Heart left ventricle (tissue), 16 donors: ENCODE measurements at regions not wholly inside any gene's neighbourhood (a gene's known extent, or its start where the extent isn't known, plus 50 kb on each side); places are given as distances from the start of the nearest gene placed in this dataset.

Source experiments
- ATAC-seq, 4 donors: fragments of 200-7000 bp; cut with Tn5 transposase; one replicate each; pipeline ENCODE4 v1.9.1; 2020 to 2022; ENCODE audit warnings: moderate library complexity in 4 of 4, mild to moderate bottlenecking in 3 of 4, moderate number of reproducible peaks in 1 of 4
- DNase-seq, 5 donors: peaks; one replicate each; pipeline ENCODE4 v3.0.0-alpha.2; 2020
- H3K27ac ChIP-seq, 12 donors: fragments of 200-600 bp; sonication (generic) in 4 of 12; one replicate each; pipeline versions ENCODE4 v1.5.0 to v1.8.0; 2016 to 2022; ENCODE audit warnings: mild to moderate bottlenecking in 2 of 12
- H3K27me3 ChIP-seq, 9 donors: fragments of 200-600 bp; sonication (generic) in 2 of 9; one replicate each; pipeline versions ENCODE4 v1.5.1 to v1.8.0; 2016 to 2022; ENCODE audit warnings: mild to moderate bottlenecking in 3 of 9
- H3K36me3 ChIP-seq, 9 donors: fragments of 200-600 bp; sonication (generic) in 2 of 9; one replicate each; pipeline versions ENCODE4 v1.5.0 to v1.8.0; 2018 to 2022; ENCODE audit warnings: mild to moderate bottlenecking in 2 of 9
- H3K4me1 ChIP-seq, 12 donors: fragments of 200-600 bp; sonication (generic) in 4 of 12; one replicate each; pipeline versions ENCODE4 v1.5.0 to v1.8.0; 2016 to 2022; ENCODE audit warnings: mild to moderate bottlenecking in 3 of 12
- H3K4me3 ChIP-seq, 12 donors: fragments of 200-600 bp; sonication (generic) in 4 of 12; one replicate each; pipeline versions ENCODE4 v1.5.0 to v1.8.0; 2017 to 2022; ENCODE audit warnings: mild to moderate bottlenecking in 9 of 12, moderate library complexity in 4 of 12
- H3K9me3 ChIP-seq, 12 donors: fragments of 200-600 bp; sonication (generic) in 4 of 12; one replicate each; pipeline versions ENCODE4 v1.5.0 to v1.8.0; 2016 to 2022; ENCODE audit warnings: mild to moderate bottlenecking in 1 of 12
- POLR2A ChIP-seq, 2 donors: fragments of 450-650 bp; IDR thresholded peaks; one replicate each; pipeline ENCODE4 v1.6.1; 2017; ENCODE audit warnings: antibody characterized with exemption in 2 of 2, mild to moderate bottlenecking in 2 of 2, moderate library complexity in 2 of 2
- WGBS, 4 donors: extraction: QIAGEN DNeasy Blood & Tissue Kit in 2 of 4; methylation state at CpG; one replicate each; pipeline versions ENCODE4 v1.1.5 to v1.1.7; 2013 to 2018; 5-methylcytosine and 5-hydroxymethylcytosine counted together
- intact Hi-C, 10 donors: fragments of 100-400 bp; cut with DNase I; formaldehyde crosslinking; loops; one replicate each; pipeline versions ENCODE4 v1.11.1 to v1.14.2; 2022
- TF ChIP-seq, protein P1 (sequence below), 12 donors: fragments of 200-600 bp; sonication (generic) in 4 of 12; IDR thresholded peaks; one replicate each; pipeline versions ENCODE4 v1.5.0 to v1.8.0; 2018 to 2022; ENCODE audit warnings: antibody characterized with exemption in 12 of 12, mild to moderate bottlenecking in 5 of 12
- donor health status: ischemic (EF 13 %, LVEDD 7.1; RV severe dilation, severe dysfunction).
- donor health status: healthy with polysubstance abuse.
- donor health status: DM: no; HTN: yes; CAD: no.
- donor health status: DM: no; HTN: no; CAD: no.
- donor health status: ischemic (EF 25% LVEDD 6.9; RV normal size, moderate dysfunction).
- donor health status: ischemic (EF 25% LVEDD 5.7; RV mildly dilated, moderate dysfunction).
- donor health status: healthy.
- donor health status: DM: yes; HTN: yes; CAD: no.
- donor health status: ischemic (EF 35%, LVEDD 5.7; RV mildly dilated, moderate dysfunction).
- donor health status: nonischemic (EF 11% LVEDD 7.7; RV severe dilation, severe dysfunction).
- donor health status: DM: yes; HTN: yes; CAD: no.
- donor health status: PGD.
- donor health status: ischemic (EF 29% LVEDD 5.4; RV normal size, mild dysfunction).
- donor health status: nonischemic (EF 23%, LVEDD 6.1; RV moderate dilation, normal function).

DNA sequence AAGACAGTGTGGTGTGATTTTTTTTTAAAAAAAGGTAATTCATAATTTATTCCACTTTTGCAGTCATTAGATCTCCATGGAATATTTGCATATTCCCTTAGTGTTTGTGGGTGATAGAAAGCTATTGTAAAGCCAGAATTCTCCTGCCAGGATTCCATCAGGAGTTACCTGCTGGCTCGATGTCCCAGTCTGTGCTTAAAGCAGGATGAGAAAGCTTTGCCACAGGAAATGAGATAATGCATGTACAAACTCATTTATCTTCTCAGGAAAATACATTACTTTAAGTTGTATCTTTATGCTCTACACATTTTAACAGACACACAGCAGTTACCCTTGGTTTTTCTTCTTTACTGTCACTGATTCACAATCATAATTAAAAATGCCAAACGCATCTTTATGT is 553.0 kb downstream of the CD109 start:
- Histone ChIP-seq H3K36me3 (no peaks in the 10 kb centered on the region), H3K4me3 (no peak overlapping the region), H3K27me3 (no peaks in the 10 kb centered on the region), H3K9me3 (peaks cover 0 to 5% (median 0%) of the 10 kb centered on the region in 12 donors), H3K4me1 (peaks cover 0 to 6% (median 0%) of the 10 kb centered on the region in 12 donors), H3K27ac (no peak overlapping the region)
- TF ChIP-seq POLR2A (IDR thresholded peaks at IDR 0.05) = no peak
- TF ChIP-seq, protein P1, sequence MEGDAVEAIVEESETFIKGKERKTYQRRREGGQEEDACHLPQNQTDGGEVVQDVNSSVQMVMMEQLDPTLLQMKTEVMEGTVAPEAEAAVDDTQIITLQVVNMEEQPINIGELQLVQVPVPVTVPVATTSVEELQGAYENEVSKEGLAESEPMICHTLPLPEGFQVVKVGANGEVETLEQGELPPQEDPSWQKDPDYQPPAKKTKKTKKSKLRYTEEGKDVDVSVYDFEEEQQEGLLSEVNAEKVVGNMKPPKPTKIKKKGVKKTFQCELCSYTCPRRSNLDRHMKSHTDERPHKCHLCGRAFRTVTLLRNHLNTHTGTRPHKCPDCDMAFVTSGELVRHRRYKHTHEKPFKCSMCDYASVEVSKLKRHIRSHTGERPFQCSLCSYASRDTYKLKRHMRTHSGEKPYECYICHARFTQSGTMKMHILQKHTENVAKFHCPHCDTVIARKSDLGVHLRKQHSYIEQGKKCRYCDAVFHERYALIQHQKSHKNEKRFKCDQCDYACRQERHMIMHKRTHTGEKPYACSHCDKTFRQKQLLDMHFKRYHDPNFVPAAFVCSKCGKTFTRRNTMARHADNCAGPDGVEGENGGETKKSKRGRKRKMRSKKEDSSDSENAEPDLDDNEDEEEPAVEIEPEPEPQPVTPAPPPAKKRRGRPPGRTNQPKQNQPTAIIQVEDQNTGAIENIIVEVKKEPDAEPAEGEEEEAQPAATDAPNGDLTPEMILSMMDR (IDR thresholded peaks at IDR 0.05) = no peak
- intact Hi-C loops = no loop called here
- DNase-seq (no peak), ATAC-seq (no peak)
- 57 to 64% (median 62%) methylated on average over 2 of the region's 2 CpGs for WGBS, 4 donors

DNA sequence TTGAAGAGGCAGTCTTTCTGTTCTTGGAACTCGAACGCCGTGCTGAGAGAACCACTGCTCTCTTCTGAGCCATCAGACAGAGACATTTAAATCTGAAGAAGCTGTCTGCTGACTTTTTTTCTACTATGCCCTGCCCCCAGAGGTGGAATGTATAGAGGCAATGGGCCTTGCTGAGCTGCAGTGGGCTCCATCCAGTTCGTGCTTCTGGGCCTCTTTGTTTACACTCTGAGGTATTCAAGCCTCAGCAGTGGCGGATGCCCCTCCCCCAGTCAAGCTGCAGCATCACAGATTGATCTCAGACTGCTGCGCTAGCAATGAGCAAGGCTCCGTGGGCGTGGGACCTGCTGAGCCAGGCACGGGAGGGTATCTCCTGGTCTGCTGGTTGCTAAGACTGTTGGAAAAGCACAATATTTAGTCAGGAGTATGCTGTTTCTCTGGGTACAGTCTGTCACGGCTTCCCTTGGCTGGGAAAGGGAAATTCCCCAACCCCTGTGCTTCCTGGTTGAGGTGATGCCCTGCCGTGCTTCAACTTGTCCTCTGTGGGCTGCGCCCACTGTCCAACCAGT is 526.8 kb downstream of the CD109 start:
- 64 to 69% (median 65%) methylated on average over 11 to 12 of the region's 12 CpGs for WGBS, 4 donors
- ATAC-seq (no peak), DNase-seq (no peak)

DNA sequence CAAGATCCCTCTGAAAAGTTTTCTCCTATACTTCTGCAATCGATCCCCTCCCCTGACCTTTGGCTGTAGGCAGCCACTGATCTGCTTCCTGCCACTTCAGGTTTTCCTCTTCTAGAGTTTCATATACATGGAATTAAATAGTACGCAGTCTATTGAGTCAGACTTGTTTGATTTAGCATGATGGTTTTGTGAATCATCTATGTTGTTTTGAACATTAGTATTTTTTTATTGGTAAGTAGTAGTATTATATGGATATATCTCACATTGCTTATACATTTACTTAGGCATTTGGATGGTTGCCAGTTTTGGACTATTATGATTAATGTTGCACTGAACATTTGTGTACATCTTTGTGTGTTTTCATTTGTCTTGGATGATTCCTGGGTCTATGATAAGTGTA is 518.0 kb downstream of the CD109 start:
- no peaks in the 10 kb centered on the region for H3K36me3 ChIP-seq
- DNase-seq (no peak), ATAC-seq (no peak)
- H3K9me3 ChIP-seq = peaks cover 0 to 12% (median 0%) of the 10 kb centered on the region in 12 donors
- no peak overlapping the region for H3K4me3 ChIP-seq
- 58 to 79% (median 62%) methylated on average over 2 of the region's 2 CpGs for WGBS, 4 donors
- intact Hi-C loops = no loop called here
- H3K4me1 ChIP-seq = no peaks in the 10 kb centered on the region
- H3K27me3 ChIP-seq = no peaks in the 10 kb centered on the region
- no peak overlapping the region for H3K27ac ChIP-seq
- TF ChIP-seq, protein P1 (IDR thresholded peaks at IDR 0.05) = no peak
- no peak for TF ChIP-seq POLR2A (IDR thresholded peaks at IDR 0.05)

More for the DNA sequence above, 526.8 kb downstream of the CD109 start:
- intact Hi-C loops = no loop called here
- H3K4me3 ChIP-seq = no peak overlapping the region
- no peaks in the 10 kb centered on the region for H3K27me3 ChIP-seq
- no peak overlapping the region for H3K27ac ChIP-seq
- TF ChIP-seq POLR2A (IDR thresholded peaks at IDR 0.05) = no peak
- TF ChIP-seq, protein P1 (IDR thresholded peaks at IDR 0.05) = no peak
- no peaks in the 10 kb centered on the region for H3K36me3 ChIP-seq
- no peaks in the 10 kb centered on the region for H3K4me1 ChIP-seq
- peaks cover 0 to 9% (median 0%) of the 10 kb centered on the region in 12 donors for H3K9me3 ChIP-seq

DNA sequence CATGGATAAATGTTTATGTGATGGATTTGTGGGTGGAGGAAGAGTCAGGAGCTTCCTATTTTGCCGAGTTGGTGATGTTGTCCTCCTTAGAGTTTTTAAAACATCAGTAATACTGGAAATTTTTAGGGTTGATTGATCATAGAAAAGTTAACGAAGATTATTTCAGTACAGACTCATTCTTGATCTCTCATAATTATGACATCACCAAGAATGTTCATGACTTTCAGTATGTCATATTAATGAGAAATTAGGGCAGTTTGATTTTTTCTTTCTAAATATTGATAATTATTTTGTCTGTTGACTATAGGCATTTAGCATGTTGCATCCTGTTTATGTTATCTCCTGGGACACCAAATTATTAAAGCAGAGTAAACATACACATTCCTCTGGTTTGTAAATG is 512.2 kb downstream of the CD109 start:
- H3K4me1 ChIP-seq = no peaks in the 10 kb centered on the region
- no peaks in the 10 kb centered on the region for H3K36me3 ChIP-seq
- ATAC-seq (no peak), DNase-seq (no peak)
- H3K27ac ChIP-seq = no peak overlapping the region
- 68 to 77% (median 75%) methylated on average over 2 of the region's 2 CpGs for WGBS, 4 donors
- intact Hi-C loops = no loop called here
- no peaks in the 10 kb centered on the region for H3K27me3 ChIP-seq
- no peak for TF ChIP-seq POLR2A (IDR thresholded peaks at IDR 0.05)
- TF ChIP-seq, protein P1 (IDR thresholded peaks at IDR 0.05) = no peak
- H3K4me3 ChIP-seq = no peak overlapping the region
- peaks cover 0 to 26% (median 7%) of the 10 kb centered on the region in 12 donors for H3K9me3 ChIP-seq
